HG02870 (cell line): ENCODE measurements at regions not wholly inside any gene's neighbourhood (a gene's known extent, or its start where the extent isn't known, plus 50 kb on each side); places are given as distances from the start of the nearest gene placed in this dataset.

ENCODE experiments used
- ATAC-seq: cut with Tn5 transposase; IDR thresholded peaks from one replicate; pipeline ENCODE4 v1.9.1; 2021; ENCODE audit warnings: mild to moderate bottlenecking, moderate library complexity; ENCODE audit not compliant: unreplicated experiment

DNA sequence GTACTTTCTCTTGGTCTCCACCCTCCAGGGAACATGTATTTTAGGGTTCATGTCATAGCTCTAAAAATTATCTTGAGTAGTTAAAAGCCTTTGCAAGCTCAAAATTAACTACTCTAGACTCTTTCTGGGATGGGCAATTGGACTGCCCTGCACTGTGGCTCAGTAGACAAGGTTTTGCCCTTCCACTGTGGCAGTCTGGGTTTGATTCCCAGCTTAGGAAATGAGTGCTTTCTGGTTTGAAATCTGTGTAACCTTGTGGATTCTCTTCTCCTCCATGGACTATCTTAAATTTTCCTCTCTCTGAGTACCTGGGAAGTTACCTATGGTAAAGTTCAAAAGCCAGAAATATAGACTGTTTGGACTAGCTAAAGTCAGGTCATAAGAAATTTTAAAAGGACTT lies 94.6 kb upstream of the UST start:
- no peak for ATAC-seq

DNA sequence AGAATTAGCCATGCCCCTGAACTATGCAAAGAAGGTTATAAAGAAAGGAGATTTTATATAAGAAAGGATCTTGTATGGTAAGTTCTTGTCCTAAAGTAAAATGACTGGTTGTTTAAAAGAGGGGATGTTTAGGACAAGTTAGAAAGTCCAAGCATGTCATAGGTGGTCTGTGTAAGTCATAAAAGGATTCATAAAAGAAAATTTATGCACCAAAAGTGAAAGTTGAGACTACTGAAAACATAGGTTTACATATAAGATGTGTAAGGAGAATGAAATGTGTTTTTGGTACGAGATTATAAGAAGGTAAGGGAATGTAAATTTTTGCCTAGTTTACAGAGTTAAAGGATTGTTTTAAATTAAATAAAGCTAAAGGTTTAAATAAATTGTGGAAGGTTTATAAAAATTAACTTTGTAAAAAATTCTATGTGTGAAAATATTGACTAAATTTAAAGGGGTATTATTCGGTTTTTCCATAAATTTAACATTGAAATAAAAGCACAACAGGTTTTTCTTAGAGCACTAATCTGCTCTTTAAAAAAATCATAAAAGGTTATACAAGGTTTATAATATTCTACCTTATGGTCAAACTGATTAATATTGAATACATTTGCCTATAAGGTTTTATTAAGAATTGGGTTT lies 93.6 kb upstream of the UST start:
- ATAC-seq: no peak

DNA sequence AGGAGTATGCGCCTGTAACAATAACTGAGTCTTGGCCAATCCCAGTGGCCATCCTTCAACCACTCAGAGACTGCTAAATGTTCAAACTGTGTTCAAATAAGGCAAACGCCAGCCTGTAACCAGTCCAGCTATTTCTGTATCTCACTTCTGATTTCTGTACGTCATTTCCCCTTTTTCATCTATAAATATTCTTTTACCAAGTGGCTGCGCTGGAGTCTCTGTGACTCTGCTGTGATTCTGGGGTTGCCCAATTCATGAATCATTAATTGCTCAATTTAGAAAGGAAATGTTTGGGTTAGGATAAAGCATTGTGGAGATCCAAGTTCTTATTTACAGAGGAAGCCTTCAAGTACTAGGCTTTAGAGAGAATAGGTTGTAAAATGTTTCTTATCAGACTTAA lies 89.8 kb upstream of the UST start:
- ATAC-seq: no peak

DNA sequence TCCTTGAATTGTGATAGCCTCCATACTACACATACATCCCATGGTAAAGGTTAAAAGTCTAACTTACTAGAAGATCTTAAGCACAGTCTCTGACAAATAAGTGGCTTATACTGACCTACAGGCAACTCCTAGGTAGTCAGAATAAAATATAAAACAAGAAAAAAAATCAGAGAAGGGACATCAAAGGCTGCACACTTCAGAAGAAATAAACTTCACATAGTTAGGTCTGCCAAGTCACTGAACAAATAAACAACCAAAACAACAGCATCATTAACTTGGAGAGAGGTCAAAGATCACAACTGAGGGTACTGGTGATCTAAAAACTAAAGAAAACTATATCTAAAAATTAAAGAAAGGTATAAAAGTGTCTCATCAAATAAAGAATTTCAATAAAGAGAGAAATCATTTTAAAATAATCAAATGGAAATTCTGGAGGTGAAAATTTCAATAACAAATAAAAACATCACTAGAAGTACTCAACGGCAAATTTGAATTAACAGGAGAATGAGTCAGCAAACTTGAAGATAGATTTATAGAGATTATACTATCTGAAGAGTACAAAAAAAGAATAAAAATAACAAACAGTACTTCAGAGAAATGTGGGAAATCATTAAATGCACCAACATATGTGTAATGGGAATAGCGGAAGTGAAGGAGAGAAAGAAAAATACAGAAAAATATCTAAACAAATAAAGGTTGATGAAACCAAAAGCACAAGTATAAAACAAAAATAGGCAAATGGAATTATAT lies 88.0 kb upstream of the UST start:
- ATAC-seq: no peak

DNA sequence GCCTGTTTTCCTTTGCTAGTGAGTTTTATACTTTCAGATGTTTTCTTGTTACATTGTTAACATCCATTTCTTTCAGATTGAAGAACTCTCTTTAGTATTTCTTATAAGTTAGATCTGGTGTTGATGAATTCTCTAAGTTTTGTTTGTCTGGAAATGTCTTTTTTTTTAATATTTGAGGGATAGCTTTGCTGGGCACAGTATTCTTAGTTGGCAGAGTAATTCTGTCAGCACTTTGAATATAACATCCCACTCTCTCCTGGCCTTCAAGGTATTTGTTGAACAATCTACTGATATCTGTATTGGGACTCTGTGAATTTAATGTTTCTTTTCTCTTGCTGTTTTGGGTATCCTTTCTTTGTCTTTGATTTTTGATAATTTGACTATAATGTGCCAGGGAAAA lies 79.4 kb upstream of the UST start:
- no peak for ATAC-seq

DNA sequence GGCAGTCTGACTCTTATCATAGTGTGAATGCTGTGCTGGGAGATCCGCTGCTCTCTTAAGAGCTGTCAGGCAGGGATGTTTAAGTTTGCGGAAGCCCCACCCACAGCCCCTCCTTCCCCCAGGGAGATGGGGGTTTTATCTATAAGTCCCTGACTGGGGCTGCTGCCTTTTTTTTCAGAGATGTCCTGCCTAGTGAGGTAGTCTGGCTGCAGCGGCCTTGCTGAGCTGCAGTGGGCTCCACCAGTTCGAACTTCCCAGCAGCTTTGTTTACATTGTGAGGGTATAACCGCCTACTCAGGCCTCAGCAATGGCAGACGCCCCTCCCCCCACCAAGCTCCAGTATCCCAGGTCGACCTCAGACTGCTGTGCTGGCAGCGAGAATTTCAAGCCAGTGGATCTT lies 75.7 kb upstream of the UST start:
- no peak for ATAC-seq

DNA sequence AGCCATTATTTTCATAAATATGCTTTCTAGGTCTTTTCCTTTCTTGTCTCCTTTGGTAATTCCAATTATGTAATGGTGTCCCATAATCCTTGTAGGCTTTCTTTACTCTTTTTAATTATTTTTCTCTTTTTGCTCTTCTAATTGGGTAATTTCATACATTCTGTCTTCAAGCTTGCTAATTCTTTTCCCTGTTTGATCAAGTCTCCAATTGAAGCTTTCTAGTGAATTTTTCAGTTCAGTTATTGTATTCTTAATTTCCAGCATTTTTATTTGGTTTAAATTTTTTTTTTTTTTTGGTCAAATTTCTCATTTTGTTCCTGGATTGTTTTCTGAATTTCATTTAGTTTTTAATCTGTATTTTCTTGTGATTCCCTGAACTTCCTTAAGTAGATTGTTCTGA lies 74.9 kb upstream of the UST start:
- no peak for ATAC-seq

DNA sequence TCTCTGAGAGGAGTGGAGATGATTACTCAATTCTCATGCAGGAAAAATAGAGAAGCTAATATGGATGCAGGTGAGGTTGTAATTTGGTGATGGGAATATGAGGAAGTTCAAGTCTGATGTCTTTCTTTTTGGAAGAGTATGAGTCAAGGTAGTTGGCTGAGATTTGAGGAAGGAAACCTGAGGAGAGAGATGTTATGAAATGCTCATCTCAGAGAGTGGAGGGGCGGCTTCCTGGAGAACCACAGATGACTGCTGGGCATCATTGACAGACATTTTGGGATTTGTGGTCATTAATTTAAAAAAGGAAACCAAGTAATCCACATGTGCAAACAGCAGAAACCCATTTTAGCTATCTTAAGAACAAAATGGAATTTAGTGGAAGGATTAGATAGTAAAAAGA lies 72.5 kb upstream of the UST start:
- no peak for ATAC-seq

DNA sequence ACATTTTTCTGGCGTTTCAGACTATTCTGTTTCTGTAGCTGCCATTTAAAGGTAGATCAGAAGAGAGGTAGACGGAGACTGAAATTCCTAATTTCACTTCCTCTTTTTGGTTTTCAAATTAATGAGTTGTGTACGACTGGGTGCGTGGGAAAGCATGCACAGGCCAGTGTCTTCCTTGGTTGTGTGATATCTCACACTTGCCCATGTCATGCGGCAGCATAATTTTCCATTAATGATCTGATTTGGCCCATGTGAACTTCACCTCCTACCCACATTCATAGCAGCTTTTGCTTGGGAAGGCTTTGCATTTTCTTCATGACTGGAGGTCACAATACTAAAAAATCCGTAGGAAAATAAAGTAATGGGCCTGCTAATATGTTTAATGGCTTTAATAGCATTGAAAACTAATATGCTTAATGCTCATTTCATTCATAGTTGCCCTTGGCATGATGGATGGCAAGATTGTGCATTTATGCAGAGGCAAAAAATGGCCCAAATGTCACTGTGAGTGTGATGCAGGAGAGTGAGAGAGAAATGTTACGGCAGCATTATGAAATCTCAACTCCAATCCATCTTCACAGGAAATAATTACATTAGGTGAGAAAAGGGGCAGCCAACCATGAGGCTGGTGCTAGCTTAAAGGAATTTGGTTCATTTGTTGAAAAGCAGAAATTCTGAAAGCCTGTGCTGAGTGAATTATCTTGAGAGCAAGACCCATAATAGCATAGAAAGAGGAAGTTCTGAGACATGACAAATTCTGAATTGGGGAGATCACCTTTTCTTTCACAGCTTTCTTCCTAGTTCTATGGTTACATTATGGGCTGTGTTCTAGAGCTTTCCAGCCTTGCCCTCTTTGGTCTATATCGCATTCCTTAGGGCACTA lies 69.0 kb upstream of the UST start:
- peak; percentile 85 for ATAC-seq

DNA sequence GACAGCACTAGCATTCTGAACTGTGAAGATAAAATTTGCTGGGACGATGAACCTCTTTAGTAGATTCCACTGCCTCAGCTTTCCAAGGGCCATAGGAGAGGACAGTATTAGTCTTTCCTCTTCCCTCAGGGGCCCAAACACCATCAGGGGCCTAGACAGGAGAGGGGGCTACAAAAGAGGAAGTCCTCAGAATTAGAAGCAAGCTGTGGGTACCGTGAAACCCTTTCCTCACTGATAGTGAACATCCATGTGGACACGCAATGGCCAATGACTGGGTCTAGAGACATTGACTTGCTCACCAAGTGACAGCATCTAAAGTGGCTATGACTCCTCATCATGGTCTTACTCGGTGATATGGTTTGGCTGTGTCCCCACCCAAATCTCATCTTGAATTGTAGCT lies 68.1 kb upstream of the UST start:
- ATAC-seq: no peak

DNA sequence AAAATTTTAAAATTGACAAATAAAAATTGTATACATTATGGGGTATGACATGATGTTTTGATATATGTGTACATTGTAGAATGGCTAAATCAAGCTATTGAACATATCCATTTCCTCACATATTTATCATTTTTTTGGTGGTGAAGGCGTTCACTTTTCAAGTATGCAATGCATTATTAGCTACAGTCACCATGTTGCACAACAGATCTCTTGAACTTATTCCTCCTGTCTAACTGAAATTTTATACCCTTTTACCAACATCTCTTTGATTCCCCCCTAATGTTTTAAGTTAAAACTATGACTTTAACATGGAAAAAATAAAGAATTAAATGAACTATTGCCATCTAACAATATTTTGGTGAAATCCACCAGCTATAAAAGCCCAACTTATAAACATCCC lies 65.2 kb upstream of the UST start:
- ATAC-seq: no peak

DNA sequence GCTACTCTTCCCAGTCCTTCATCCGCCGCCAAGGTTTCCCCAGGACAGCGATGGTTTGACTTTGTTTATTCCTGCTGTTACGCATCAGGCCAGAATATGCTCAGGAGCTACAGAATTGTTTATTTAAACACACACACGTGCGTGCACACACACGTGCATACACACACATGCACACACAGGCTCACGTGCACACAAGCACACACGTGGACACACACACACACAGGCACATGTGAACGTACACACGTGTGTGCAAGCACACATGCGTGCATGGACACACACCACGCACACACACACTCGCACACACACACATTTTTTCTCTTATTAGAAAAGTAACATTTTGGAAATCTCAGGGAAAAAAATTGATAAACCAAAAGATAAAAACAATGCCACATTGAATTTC lies 64.6 kb upstream of the UST start:
- ATAC-seq: no peak

DNA sequence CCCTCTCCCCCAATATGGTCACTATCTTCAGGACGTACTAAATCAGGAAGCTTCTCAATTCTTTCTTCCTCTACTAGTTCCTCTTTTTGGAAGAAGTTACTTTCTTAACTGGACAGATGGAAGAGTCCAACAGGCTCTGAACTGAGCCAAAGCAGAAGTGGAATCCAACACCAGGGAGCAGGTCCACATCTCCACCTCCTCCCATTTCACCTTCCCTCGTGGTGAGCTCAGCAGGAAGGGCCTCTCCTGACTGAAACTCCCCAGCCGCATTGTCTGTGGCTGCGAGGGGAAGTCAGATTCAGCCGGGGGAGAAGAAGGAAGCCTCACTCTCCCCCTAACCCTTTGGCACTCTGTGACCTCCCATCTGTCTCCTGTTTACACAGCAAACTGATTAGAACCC lies 63.8 kb upstream of the UST start:
- ATAC-seq: no peak

DNA sequence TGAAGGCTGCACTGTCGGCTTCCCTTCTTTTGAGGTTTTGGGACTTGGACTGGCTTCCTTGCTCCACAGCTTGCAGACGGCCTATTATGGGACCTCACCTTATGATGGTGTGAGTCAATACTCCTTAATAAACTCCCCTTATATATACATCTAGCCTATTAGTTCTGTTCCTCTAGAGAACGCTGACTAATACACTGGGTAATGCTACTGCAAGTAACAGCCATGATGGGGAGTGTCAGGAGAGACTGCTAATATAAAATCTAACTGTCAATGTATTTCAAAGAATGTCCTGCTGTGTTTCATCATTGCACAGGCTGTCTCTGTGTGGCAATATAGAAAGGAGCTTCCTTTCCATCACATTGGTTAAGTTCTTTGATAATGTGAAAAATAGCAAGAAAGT lies 57.7 kb upstream of the UST start:
- ATAC-seq: no peak

DNA sequence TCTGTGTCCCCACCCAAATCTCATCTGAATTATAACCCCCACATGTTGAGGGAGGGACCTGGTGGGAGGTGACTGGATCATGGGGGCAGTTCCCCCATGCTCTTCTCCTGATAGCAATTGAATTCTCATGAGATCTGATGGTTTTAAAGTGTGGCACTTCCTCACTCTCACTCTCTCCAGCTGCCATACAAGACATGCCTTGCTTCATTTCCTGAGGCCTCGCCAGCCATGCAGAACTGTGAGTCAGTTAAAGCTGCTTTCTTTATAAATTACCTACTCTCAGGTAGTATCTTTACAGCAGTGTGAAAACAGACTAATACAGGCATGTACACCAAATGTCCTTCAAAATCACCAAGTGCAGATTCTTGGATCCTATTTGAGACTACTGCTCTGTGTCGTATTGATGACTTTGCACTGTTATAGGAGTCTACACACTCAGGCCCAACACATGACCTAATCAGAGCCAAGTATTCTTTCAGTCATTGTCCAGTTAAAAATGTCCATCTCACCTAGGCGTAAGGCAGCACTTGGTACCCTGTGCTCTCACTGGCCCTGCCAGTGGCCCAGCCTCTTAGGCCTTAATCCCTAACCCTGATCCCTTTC lies 52.8 kb upstream of the UST start:
- ATAC-seq: no peak
